GM12801 (cell line): ENCODE measurements at regions not wholly inside any gene's neighbourhood (a gene's known extent, or its start where the extent isn't known, plus 50 kb on each side); places are given as distances from the start of the nearest gene placed in this dataset.

Source experiments
- TF ChIP-seq, protein P1 (sequence below): IDR thresholded peaks from one replicate; pipeline ENCODE4 v1.5.1; 2011; ENCODE audit warnings: control low read depth; ENCODE audit not compliant: insufficient read length; ENCODE audit errors: extremely low read depth

GRCh38 chr12:54725233-54725843, 77.2 kb upstream of the DCD start:
- TF ChIP-seq, protein P1, sequence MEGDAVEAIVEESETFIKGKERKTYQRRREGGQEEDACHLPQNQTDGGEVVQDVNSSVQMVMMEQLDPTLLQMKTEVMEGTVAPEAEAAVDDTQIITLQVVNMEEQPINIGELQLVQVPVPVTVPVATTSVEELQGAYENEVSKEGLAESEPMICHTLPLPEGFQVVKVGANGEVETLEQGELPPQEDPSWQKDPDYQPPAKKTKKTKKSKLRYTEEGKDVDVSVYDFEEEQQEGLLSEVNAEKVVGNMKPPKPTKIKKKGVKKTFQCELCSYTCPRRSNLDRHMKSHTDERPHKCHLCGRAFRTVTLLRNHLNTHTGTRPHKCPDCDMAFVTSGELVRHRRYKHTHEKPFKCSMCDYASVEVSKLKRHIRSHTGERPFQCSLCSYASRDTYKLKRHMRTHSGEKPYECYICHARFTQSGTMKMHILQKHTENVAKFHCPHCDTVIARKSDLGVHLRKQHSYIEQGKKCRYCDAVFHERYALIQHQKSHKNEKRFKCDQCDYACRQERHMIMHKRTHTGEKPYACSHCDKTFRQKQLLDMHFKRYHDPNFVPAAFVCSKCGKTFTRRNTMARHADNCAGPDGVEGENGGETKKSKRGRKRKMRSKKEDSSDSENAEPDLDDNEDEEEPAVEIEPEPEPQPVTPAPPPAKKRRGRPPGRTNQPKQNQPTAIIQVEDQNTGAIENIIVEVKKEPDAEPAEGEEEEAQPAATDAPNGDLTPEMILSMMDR: no peak

GRCh38 chr12:54723379-54724256, 75.5 kb upstream of the DCD start:
- TF ChIP-seq, protein P1: no peak

- TF ChIP-seq, protein P1: no peak
These were observed 73.1 kb upstream of the DCD start for GRCh38 chr12:54721312-54721711.

GRCh38 chr12:54719691-54720090, 71.5 kb upstream of the DCD start:
- TF ChIP-seq, protein P1: no peak

DNA sequence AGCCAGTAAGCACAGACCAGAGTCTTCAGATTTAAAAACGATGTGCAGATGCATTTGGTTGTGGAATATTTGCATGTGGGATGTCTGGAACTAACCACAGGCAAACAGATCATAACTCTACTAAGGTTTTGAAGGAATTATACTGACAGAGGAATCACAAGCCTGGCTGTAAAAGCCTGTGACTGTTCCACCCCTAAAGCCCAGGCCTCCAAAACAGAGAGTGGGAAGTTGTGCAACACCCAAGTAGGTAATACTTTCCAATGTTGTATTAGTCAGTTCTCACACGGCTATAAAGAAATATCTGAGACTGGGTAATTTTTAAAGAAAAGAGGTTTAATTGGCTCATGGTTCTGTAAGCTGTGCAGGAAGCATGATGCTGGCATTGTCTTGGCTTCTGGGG, 68.1 kb upstream of the DCD start:
- TF ChIP-seq, protein P1: no peak

GRCh38 chr12:54711669-54712068, 63.5 kb upstream of the DCD start:
- TF ChIP-seq, protein P1: no peak

DNA sequence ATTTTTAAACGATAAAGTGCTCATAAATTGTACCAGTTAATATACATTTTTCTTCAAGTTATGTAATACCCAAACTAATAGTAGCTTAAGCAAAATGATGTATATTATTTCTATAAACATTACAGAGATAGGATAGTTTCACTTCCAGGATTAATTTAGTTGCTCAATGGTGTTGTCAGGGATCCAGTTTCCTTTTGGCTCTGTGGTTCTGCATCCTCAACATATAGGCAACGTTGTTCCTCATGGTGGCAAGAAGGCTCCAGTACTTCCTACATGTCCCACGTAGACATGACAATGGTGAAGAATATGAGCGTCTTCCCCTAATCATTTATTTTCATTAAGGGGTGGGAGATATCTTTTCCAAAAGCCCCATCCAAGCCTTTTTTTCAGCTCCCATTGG, 60.7 kb upstream of the DCD start:
- TF ChIP-seq, protein P1: no peak
